ENCODE measurements at regions not wholly inside any gene's neighbourhood (a gene's known extent, or its start where the extent isn't known, plus 50 kb on each side); places are given as distances from the start of the nearest gene placed in this dataset.

- no peaks in the 10 kb centered on the region for H3K36me3 ChIP-seq (ENCODE audit: control insufficient read depth in 4 of 4, insufficient read depth in 4 of 4, low read length in 4 of 4)
- H3K4me1 ChIP-seq (ENCODE audit: control insufficient read depth in 5 of 5, insufficient read depth in 5 of 5, low read length in 5 of 5), result no peaks in the 10 kb centered on the region
- WGBS, 2 donors, result 95 to 98% methylated on average over 11 of the region's 11 CpGs
- TF ChIP-seq CTCF (IDR thresholded peaks at IDR 0.05; ENCODE audit: control extremely low read depth, extremely low read depth), result no peak
- H3K9me3 ChIP-seq (ENCODE audit: control insufficient read depth in 4 of 4, insufficient read depth in 3 of 4, low read length in 3 of 4), result peaks cover 0 to 4% (median 0%) of the 10 kb centered on the region in 4 donors
- no peak for DNase-seq
- no peak overlapping the region for H3K9ac ChIP-seq (ENCODE audit: insufficient read depth in 1 of 2, low read length in 2 of 2)
- ATAC-seq (ENCODE audit: insufficient read depth, low FRiP score), result no peak
- no peak overlapping the region for H3K4me3 ChIP-seq
- no peak overlapping the region for H3K27ac ChIP-seq (ENCODE audit: low read depth in 1 of 2, low read length in 1 of 2)
- no peaks in the 10 kb centered on the region for H3K27me3 ChIP-seq (ENCODE audit: control insufficient read depth in 3 of 3, insufficient read depth in 3 of 3, low read length in 2 of 3)
Measured at GRCh38 chr3:104687362-104687761, 679.3 kb upstream of the ALCAM start.

- ATAC-seq (ENCODE audit: insufficient read depth, low FRiP score), result no peak
- H3K27ac ChIP-seq (ENCODE audit: low read depth in 1 of 2, low read length in 1 of 2), result no peak overlapping the region
- H3K27me3 ChIP-seq (ENCODE audit: control insufficient read depth in 3 of 3, insufficient read depth in 3 of 3, low read length in 2 of 3), result no peaks in the 10 kb centered on the region
- no peak overlapping the region for H3K9ac ChIP-seq (ENCODE audit: insufficient read depth in 1 of 2, low read length in 2 of 2)
- H3K4me3 ChIP-seq, result no peak overlapping the region
- no peaks in the 10 kb centered on the region for H3K36me3 ChIP-seq (ENCODE audit: control insufficient read depth in 4 of 4, insufficient read depth in 4 of 4, low read length in 4 of 4)
- no peaks in the 10 kb centered on the region for H3K4me1 ChIP-seq (ENCODE audit: control insufficient read depth in 5 of 5, insufficient read depth in 5 of 5, low read length in 5 of 5)
- no peaks in the 10 kb centered on the region for H3K9me3 ChIP-seq (ENCODE audit: control insufficient read depth in 4 of 4, insufficient read depth in 3 of 4, low read length in 3 of 4)
- DNase-seq, result no peak
- TF ChIP-seq CTCF (IDR thresholded peaks at IDR 0.05; ENCODE audit: control extremely low read depth, extremely low read depth), result no peak
- WGBS, 2 donors, result 76 to 82% methylated on average over 8 of the region's 8 CpGs
Measured at GRCh38 chr3:104696470-104696869, 670.2 kb upstream of the ALCAM start.

- Histone ChIP-seq H3K4me3 (no peak overlapping the region), H3K4me1 (ENCODE audit: control insufficient read depth in 5 of 5, insufficient read depth in 5 of 5, low read length in 5 of 5) (no peaks in the 10 kb centered on the region), H3K27ac (ENCODE audit: low read depth in 1 of 2, low read length in 1 of 2) (no peak overlapping the region), H3K9ac (ENCODE audit: insufficient read depth in 1 of 2, low read length in 2 of 2) (no peak overlapping the region), H3K27me3 (ENCODE audit: control insufficient read depth in 3 of 3, insufficient read depth in 3 of 3, low read length in 2 of 3) (no peaks in the 10 kb centered on the region), H3K36me3 (ENCODE audit: control insufficient read depth in 4 of 4, insufficient read depth in 4 of 4, low read length in 4 of 4) (no peaks in the 10 kb centered on the region), H3K9me3 (ENCODE audit: control insufficient read depth in 4 of 4, insufficient read depth in 3 of 4, low read length in 3 of 4) (no peaks in the 10 kb centered on the region)
- no peak for ATAC-seq (ENCODE audit: insufficient read depth, low FRiP score)
- TF ChIP-seq CTCF (IDR thresholded peaks at IDR 0.05; ENCODE audit: control extremely low read depth, extremely low read depth), result no peak
- no peak for DNase-seq
- 62 to 71% methylated on average over 6 of the region's 6 CpGs for WGBS, 2 donors
Measured at GRCh38 chr3:104711406-104711805, 655.3 kb upstream of the ALCAM start.

GRCh38 chr3:104715972-104716371, 650.7 kb upstream of the ALCAM start:
- Histone ChIP-seq H3K4me1 (ENCODE audit: control insufficient read depth in 5 of 5, insufficient read depth in 5 of 5, low read length in 5 of 5) (no peaks in the 10 kb centered on the region), H3K9me3 (ENCODE audit: control insufficient read depth in 4 of 4, insufficient read depth in 3 of 4, low read length in 3 of 4) (no peaks in the 10 kb centered on the region), H3K27me3 (ENCODE audit: control insufficient read depth in 3 of 3, insufficient read depth in 3 of 3, low read length in 2 of 3) (no peaks in the 10 kb centered on the region), H3K27ac (ENCODE audit: low read depth in 1 of 2, low read length in 1 of 2) (no peak overlapping the region), H3K36me3 (ENCODE audit: control insufficient read depth in 4 of 4, insufficient read depth in 4 of 4, low read length in 4 of 4) (no peaks in the 10 kb centered on the region), H3K9ac (ENCODE audit: insufficient read depth in 1 of 2, low read length in 2 of 2) (no peak overlapping the region), H3K4me3 (no peak overlapping the region)
- DNase-seq (no peak), ATAC-seq (ENCODE audit: insufficient read depth, low FRiP score) (no peak)
- WGBS, 2 donors, result 95 to 96% methylated on average over 1 of the region's 1 CpG
- TF ChIP-seq CTCF (IDR thresholded peaks at IDR 0.05; ENCODE audit: control extremely low read depth, extremely low read depth), result no peak

Measured in lung (tissue), 11 donors.